ENCODE measurements at regions not wholly inside any gene's neighbourhood (a gene's known extent, or its start where the extent isn't known, plus 50 kb on each side); places are given as distances from the start of the nearest gene placed in this dataset.

- H3K4me3 Mint-ChIP-seq: no peak overlapping the region
- H3K36me3 Mint-ChIP-seq: no peaks in the 10 kb centered on the region
- no peak overlapping the region for H3K4me3 ChIP-seq (ENCODE audit: low read length)
- ChIA-PET POLR2A (no interaction called here), CTCF (no interaction called here)
- no peaks in the 10 kb centered on the region for H3K27me3 Mint-ChIP-seq
- H3K27ac Mint-ChIP-seq: no peak overlapping the region
- no peaks in the 10 kb centered on the region for H3K9me3 ChIP-seq (ENCODE audit: low read length)
- H3K9me3 Mint-ChIP-seq: peaks cover 0 to 4% (median 0%) of the 10 kb centered on the region in 5 donors
- H3K36me3 ChIP-seq (ENCODE audit: insufficient read depth, low read length): no peaks in the 10 kb centered on the region
- no peaks in the 10 kb centered on the region for H3K4me1 Mint-ChIP-seq
- H3K27me3 ChIP-seq (ENCODE audit: insufficient read depth, low read length, poor library complexity, severe bottlenecking): no peaks in the 10 kb centered on the region
- no peak overlapping the region for H3K27ac ChIP-seq (ENCODE audit: low read depth, low read length)
- H3K4me1 ChIP-seq (ENCODE audit: insufficient read depth, low read length): no peaks in the 10 kb centered on the region
- no peak for DNase-seq
Measured at GRCh38 chr7:123314886-123315285, 115.1 kb upstream of the SLC13A1 start.

DNA sequence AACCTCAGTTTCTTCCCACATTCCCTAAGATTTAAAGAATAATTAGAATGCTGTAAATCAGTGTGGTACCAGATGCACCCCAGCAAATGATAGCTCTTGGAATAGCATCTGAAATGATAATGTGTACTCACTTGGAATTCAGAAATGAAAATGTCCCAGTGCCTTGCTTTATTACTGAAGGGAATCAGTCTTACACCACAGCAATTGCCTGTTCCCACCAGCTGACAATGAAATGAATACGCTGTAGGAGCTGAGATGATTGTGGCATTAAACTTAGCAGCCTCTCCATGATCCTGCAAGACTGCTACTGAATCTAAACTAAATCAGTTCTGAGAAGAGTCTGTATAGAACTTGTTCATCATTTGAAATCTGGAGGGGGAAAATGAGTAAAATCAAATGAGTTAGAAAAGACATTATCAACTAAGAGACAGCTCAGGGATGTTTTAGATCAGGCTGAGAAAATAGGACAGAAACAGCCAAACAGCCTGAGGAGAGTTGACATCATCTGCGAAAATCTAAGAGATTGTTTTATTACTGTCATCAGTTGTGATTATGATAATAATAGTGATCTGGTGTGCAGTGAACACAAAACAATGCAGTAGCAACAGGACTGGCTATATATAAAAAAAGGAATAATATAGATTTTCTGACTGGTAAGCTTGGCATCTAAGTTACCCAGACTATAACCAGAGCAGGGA lies 108.6 kb upstream of the SLC13A1 start:
- Histone ChIP-seq H3K27ac (ENCODE audit: low read depth, low read length) (no peak overlapping the region), H3K9me3 (ENCODE audit: low read length) (no peaks in the 10 kb centered on the region), H3K4me3 (ENCODE audit: low read length) (no peak overlapping the region), H3K36me3 (ENCODE audit: insufficient read depth, low read length) (no peaks in the 10 kb centered on the region), H3K27me3 (ENCODE audit: insufficient read depth, low read length, poor library complexity, severe bottlenecking) (no peaks in the 10 kb centered on the region), H3K4me1 (ENCODE audit: insufficient read depth, low read length) (no peaks in the 10 kb centered on the region)
- no peak for DNase-seq
- Mint-ChIP-seq H3K36me3 (no peaks in the 10 kb centered on the region), H3K27me3 (no peaks in the 10 kb centered on the region), H3K27ac (no peak overlapping the region), H3K4me3 (no peak overlapping the region), H3K4me1 (no peaks in the 10 kb centered on the region), H3K9me3 (peaks cover 0 to 3% (median 0%) of the 10 kb centered on the region in 5 donors)
- CTCF ChIA-PET: no interaction called here
- POLR2A ChIA-PET: no interaction called here

GRCh38 chr7:123305840-123306375 lies 106.1 kb upstream of the SLC13A1 start:
- Mint-ChIP-seq H3K27ac (no peak overlapping the region), H3K4me1 (no peaks in the 10 kb centered on the region), H3K9me3 (peaks cover 0 to 13% (median 7%) of the 10 kb centered on the region in 5 donors), H3K36me3 (no peaks in the 10 kb centered on the region), H3K27me3 (no peaks in the 10 kb centered on the region), H3K4me3 (no peak overlapping the region)
- no peaks in the 10 kb centered on the region for H3K27me3 ChIP-seq (ENCODE audit: insufficient read depth, low read length, poor library complexity, severe bottlenecking)
- CTCF ChIA-PET: no interaction called here
- POLR2A ChIA-PET: no interaction called here
- no peaks in the 10 kb centered on the region for H3K36me3 ChIP-seq (ENCODE audit: insufficient read depth, low read length)
- H3K27ac ChIP-seq (ENCODE audit: low read depth, low read length): no peak overlapping the region
- no peak overlapping the region for H3K4me3 ChIP-seq (ENCODE audit: low read length)
- no peaks in the 10 kb centered on the region for H3K9me3 ChIP-seq (ENCODE audit: low read length)
- DNase-seq: no peak
- no peaks in the 10 kb centered on the region for H3K4me1 ChIP-seq (ENCODE audit: insufficient read depth, low read length)

- Histone ChIP-seq H3K27ac (ENCODE audit: low read depth, low read length) (no peak overlapping the region), H3K4me1 (ENCODE audit: insufficient read depth, low read length) (no peaks in the 10 kb centered on the region), H3K27me3 (ENCODE audit: insufficient read depth, low read length, poor library complexity, severe bottlenecking) (no peaks in the 10 kb centered on the region), H3K4me3 (ENCODE audit: low read length) (no peak overlapping the region), H3K36me3 (ENCODE audit: insufficient read depth, low read length) (no peaks in the 10 kb centered on the region), H3K9me3 (ENCODE audit: low read length) (no peaks in the 10 kb centered on the region)
- no peaks in the 10 kb centered on the region for H3K4me1 Mint-ChIP-seq
- H3K27me3 Mint-ChIP-seq: no peaks in the 10 kb centered on the region
- POLR2A ChIA-PET: no interaction called here
- H3K36me3 Mint-ChIP-seq: no peaks in the 10 kb centered on the region
- H3K27ac Mint-ChIP-seq: peak overlapping the region in 1 of 8 donors; percentile 69
- H3K4me3 Mint-ChIP-seq: no peak overlapping the region
- DNase-seq: no peak
- CTCF ChIA-PET: no interaction called here
- peaks cover 0 to 16% (median 7%) of the 10 kb centered on the region in 5 donors for H3K9me3 Mint-ChIP-seq
Measured at GRCh38 chr7:123303926-123304325, 104.2 kb upstream of the SLC13A1 start.

DNA sequence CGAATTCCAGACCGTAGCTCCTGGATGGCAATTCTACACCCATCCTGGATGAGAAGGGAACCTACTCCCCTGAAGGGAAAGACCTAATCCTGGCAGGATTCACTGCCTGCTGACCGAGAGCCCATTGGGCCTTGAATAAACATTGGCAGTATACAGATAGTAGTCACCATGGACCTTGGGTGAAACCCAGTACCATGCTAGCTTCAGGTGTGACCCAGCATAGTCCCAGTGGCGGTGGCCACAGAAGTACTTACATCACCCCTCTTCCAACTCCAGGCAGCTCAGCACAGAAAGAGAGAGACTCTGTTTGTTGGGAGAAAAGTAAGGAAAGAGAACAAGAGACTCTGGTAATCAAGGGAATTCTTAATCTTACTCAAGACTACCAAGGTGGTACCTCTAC lies 97.2 kb upstream of the SLC13A1 start:
- no peak overlapping the region for H3K27ac ChIP-seq (ENCODE audit: low read depth, low read length)
- DNase-seq: no peak
- no peak overlapping the region for H3K4me3 ChIP-seq (ENCODE audit: low read length)
- H3K27me3 Mint-ChIP-seq: no peaks in the 10 kb centered on the region
- H3K4me1 ChIP-seq (ENCODE audit: insufficient read depth, low read length): no peaks in the 10 kb centered on the region
- no peak overlapping the region for H3K27ac Mint-ChIP-seq
- no peaks in the 10 kb centered on the region for H3K36me3 ChIP-seq (ENCODE audit: insufficient read depth, low read length)
- peaks cover 2 to 16% (median 7%) of the 10 kb centered on the region in 5 donors for H3K9me3 Mint-ChIP-seq
- ChIA-PET CTCF (no interaction called here), POLR2A (no interaction called here)
- H3K4me3 Mint-ChIP-seq: no peak overlapping the region
- no peaks in the 10 kb centered on the region for H3K27me3 ChIP-seq (ENCODE audit: insufficient read depth, low read length, poor library complexity, severe bottlenecking)
- H3K36me3 Mint-ChIP-seq: no peaks in the 10 kb centered on the region
- no peaks in the 10 kb centered on the region for H3K9me3 ChIP-seq (ENCODE audit: low read length)
- H3K4me1 Mint-ChIP-seq: no peaks in the 10 kb centered on the region

DNA sequence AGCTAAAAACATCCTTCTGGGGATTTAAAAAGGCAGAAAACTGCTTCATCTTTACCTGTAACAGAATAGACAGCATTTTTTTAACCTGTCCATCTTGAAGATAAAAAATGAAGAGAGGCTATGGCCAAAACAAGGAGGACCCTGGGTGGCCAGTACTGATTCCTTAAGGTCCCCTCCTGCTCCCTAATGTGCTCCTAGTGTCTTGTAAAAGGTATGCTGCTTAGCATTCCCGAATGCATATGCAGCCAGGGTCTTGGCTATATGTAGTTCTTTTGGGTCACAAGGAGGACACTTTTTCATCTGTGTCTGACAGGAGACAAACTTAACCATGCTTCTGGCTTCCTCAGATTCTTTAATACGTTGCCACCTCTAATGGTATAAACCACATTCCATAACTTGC lies 93.9 kb upstream of the SLC13A1 start:
- Histone ChIP-seq H3K4me1 (ENCODE audit: insufficient read depth, low read length) (no peaks in the 10 kb centered on the region), H3K27ac (ENCODE audit: low read depth, low read length) (no peak overlapping the region), H3K27me3 (ENCODE audit: insufficient read depth, low read length, poor library complexity, severe bottlenecking) (no peaks in the 10 kb centered on the region), H3K36me3 (ENCODE audit: insufficient read depth, low read length) (no peaks in the 10 kb centered on the region), H3K9me3 (ENCODE audit: low read length) (no peaks in the 10 kb centered on the region), H3K4me3 (ENCODE audit: low read length) (no peak overlapping the region)
- Mint-ChIP-seq H3K4me3 (no peak overlapping the region), H3K36me3 (no peaks in the 10 kb centered on the region), H3K27ac (no peak overlapping the region), H3K27me3 (no peaks in the 10 kb centered on the region), H3K9me3 (peaks cover 2 to 7% (median 4%) of the 10 kb centered on the region in 5 donors), H3K4me1 (no peaks in the 10 kb centered on the region)
- CTCF ChIA-PET: no interaction called here
- no peak for DNase-seq
- POLR2A ChIA-PET: no interaction called here

DNA sequence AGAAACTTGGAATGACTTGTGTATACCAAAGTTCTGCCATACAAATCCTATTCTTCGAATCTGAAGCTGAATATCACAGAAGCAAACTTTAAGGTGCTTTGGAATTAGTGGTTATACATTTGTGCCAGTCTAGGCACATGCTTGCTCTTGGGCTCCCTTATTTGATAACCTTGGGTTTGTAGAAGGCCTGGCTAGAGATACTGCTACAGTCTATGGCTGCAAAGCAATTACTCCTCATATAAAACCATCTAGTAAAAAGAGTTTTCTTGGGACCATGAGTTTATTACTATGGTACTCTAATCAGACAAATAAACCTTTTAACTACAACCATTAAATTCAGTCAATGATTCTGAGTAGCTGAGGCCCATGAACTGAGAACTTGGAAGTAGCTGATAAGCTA lies 92.5 kb upstream of the SLC13A1 start:
- no peaks in the 10 kb centered on the region for H3K36me3 Mint-ChIP-seq
- peaks cover 0 to 3% of the 10 kb centered on the region in 2 donors for H3K27me3 Mint-ChIP-seq
- no peaks in the 10 kb centered on the region for H3K4me1 ChIP-seq (ENCODE audit: insufficient read depth, low read length)
- no peaks in the 10 kb centered on the region for H3K9me3 ChIP-seq (ENCODE audit: low read length)
- ChIA-PET CTCF (no interaction called here), POLR2A (no interaction called here)
- no peak overlapping the region for H3K27ac Mint-ChIP-seq
- H3K27ac ChIP-seq (ENCODE audit: low read depth, low read length): no peak overlapping the region
- no peaks in the 10 kb centered on the region for H3K4me1 Mint-ChIP-seq
- no peaks in the 10 kb centered on the region for H3K27me3 ChIP-seq (ENCODE audit: insufficient read depth, low read length, poor library complexity, severe bottlenecking)
- no peak for DNase-seq
- H3K36me3 ChIP-seq (ENCODE audit: insufficient read depth, low read length): no peaks in the 10 kb centered on the region
- peaks cover 0 to 7% (median 3%) of the 10 kb centered on the region in 5 donors for H3K9me3 Mint-ChIP-seq
- H3K4me3 Mint-ChIP-seq: no peak overlapping the region
- H3K4me3 ChIP-seq (ENCODE audit: low read length): no peak overlapping the region

DNA sequence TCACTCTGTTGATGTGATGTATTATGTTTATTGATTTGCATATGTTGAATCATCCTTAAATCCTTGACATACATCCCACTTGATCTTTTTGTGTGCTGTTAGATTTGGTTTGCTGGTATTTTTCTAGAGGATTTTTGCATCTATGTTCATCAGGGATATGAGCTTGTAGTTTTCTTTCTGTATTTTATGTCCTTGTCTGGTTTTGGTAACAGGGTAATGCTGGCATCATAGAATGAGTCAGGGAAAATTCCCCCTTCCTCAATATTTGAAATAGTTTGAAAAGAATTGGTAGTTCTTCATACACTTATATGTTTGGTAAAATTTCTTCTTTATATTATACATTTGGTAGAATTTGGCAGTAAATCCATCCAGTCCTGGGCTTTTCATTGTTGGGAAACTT lies 89.4 kb upstream of the SLC13A1 start:
- CTCF ChIA-PET: no interaction called here
- Histone ChIP-seq H3K4me1 (ENCODE audit: insufficient read depth, low read length) (no peaks in the 10 kb centered on the region), H3K27ac (ENCODE audit: low read depth, low read length) (no peak overlapping the region), H3K4me3 (ENCODE audit: low read length) (no peak overlapping the region), H3K9me3 (ENCODE audit: low read length) (no peaks in the 10 kb centered on the region), H3K27me3 (ENCODE audit: insufficient read depth, low read length, poor library complexity, severe bottlenecking) (no peaks in the 10 kb centered on the region), H3K36me3 (ENCODE audit: insufficient read depth, low read length) (no peaks in the 10 kb centered on the region)
- no peak for DNase-seq
- Mint-ChIP-seq H3K27ac (no peak overlapping the region), H3K9me3 (peaks cover 0 to 3% (median 1%) of the 10 kb centered on the region in 5 donors), H3K4me1 (no peaks in the 10 kb centered on the region), H3K27me3 (peaks cover 0 to 4% of the 10 kb centered on the region in 2 donors), H3K4me3 (no peak overlapping the region), H3K36me3 (no peaks in the 10 kb centered on the region)
- POLR2A ChIA-PET: no interaction called here

All from CD8-positive, alpha-beta memory T cell (primary cell).